ENCODE measurements at regions not wholly inside any gene's neighbourhood (a gene's known extent, or its start where the extent isn't known, plus 50 kb on each side); places are given as distances from the start of the nearest gene placed in this dataset.

GRCh38 chr10:84933402-84933801 is 605.0 kb downstream of the CCSER2 start:
- no peak for TF ChIP-seq CTCF (IDR thresholded peaks at IDR 0.05; ENCODE audit: insufficient read depth, low read depth, low read length)
- no peak for TF ChIP-seq EZH2 (IDR thresholded peaks at IDR 0.05; ENCODE audit: insufficient read depth, low read length)
